Left ventricle myocardium inferior (tissue), 1 donor: ENCODE measurements at regions not wholly inside any gene's neighbourhood (a gene's known extent, or its start where the extent isn't known, plus 50 kb on each side); places are given as distances from the start of the nearest gene placed in this dataset.

ENCODE experiments used
- DNase-seq: peaks from one replicate; pipeline ENCODE4 v3.0.0-alpha.2; 2020
- H3K27ac ChIP-seq: fragments of 200-600 bp; replicated peaks from 2 replicates; pipeline ENCODE4 v1.8.0; 2021
- H3K27me3 ChIP-seq: fragments of 200-600 bp; 2 replicates; pipeline ENCODE4 v1.8.0; 2021; ENCODE audit warnings: low read depth
- H3K36me3 ChIP-seq: fragments of 200-600 bp; 2 replicates; pipeline ENCODE4 v1.8.0; 2021
- H3K4me1 ChIP-seq: fragments of 200-600 bp; 2 replicates; pipeline ENCODE4 v1.8.0; 2021
- H3K4me3 ChIP-seq: fragments of 200-600 bp; 2 replicates; pipeline ENCODE4 v1.8.0; 2021; ENCODE audit warnings: mild to moderate bottlenecking, moderate library complexity
- H3K9me3 ChIP-seq: fragments of 200-600 bp; replicated peaks from 2 replicates; pipeline ENCODE4 v1.8.0; 2021
- CTCF ChIP-seq: fragments of 200-600 bp; IDR thresholded peaks from 2 replicates; pipeline ENCODE4 v1.8.0; 2021; ENCODE audit warnings: antibody characterized with exemption, mild to moderate bottlenecking, borderline replicate concordance
- intact Hi-C: fragments of 100-400 bp; cut with micrococcal nuclease; formaldehyde crosslinking; loops from one replicate; pipeline ENCODE4 v1.11.0; 2022
- donor health status: DM: no; HTN: yes; CAD: no; lungs with severe emphysema.

DNA sequence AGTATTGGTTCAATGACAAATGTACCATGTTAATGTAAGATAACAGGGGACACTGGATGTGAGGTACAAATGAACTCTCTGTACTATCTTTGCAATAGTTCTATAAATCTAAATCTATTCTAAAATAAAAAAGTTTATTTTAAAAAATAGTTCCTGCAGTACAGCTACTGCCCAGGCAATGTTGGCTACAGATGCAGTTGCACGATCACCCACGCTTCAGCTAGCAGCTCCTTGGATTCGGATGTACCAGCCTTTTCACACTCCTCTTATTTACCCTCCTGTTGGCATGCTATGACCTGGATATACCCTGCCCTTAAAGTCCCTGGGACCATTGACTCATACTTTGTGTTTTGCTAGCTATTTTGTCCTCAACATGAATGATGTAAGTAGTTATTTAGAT, 185.4 kb upstream of the SMARCA2 start:
- H3K36me3 ChIP-seq = no peaks in the 10 kb centered on the region
- no peak for TF ChIP-seq CTCF
- no peak for DNase-seq
- peaks cover 40% of the 10 kb centered on the region for H3K27me3 ChIP-seq
- intact Hi-C loops = no loop called here
- H3K4me3 ChIP-seq = no peak overlapping the region
- H3K4me1 ChIP-seq = no peaks in the 10 kb centered on the region
- no peaks in the 10 kb centered on the region for H3K9me3 ChIP-seq
- H3K27ac ChIP-seq = no peak overlapping the region

DNA sequence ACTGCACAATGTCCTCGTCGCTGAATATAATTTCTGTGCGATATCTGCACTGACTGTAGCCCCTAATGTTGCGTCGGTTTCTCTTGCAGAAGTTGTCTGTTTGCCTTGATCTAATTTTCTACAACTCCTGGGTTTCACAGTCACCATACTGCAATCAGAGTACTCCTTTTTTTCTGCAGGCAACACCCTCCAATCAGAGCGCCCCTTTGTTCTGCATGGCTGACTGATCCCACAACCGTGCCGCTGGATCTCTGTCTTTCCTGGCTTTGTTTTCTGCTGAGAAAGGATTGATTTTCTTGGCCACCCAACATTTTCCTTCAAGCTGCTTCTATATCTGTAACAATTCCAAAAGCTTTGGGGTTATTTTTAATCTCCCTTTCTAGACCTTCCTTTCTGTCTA, 182.2 kb upstream of the SMARCA2 start:
- H3K36me3 ChIP-seq = no peaks in the 10 kb centered on the region
- DNase-seq = no peak
- no peak overlapping the region for H3K27ac ChIP-seq
- intact Hi-C loops = no loop called here
- H3K9me3 ChIP-seq = no peaks in the 10 kb centered on the region
- no peak overlapping the region for H3K4me3 ChIP-seq
- H3K27me3 ChIP-seq = peaks cover 14% of the 10 kb centered on the region
- H3K4me1 ChIP-seq = no peaks in the 10 kb centered on the region
- no peak for TF ChIP-seq CTCF

DNA sequence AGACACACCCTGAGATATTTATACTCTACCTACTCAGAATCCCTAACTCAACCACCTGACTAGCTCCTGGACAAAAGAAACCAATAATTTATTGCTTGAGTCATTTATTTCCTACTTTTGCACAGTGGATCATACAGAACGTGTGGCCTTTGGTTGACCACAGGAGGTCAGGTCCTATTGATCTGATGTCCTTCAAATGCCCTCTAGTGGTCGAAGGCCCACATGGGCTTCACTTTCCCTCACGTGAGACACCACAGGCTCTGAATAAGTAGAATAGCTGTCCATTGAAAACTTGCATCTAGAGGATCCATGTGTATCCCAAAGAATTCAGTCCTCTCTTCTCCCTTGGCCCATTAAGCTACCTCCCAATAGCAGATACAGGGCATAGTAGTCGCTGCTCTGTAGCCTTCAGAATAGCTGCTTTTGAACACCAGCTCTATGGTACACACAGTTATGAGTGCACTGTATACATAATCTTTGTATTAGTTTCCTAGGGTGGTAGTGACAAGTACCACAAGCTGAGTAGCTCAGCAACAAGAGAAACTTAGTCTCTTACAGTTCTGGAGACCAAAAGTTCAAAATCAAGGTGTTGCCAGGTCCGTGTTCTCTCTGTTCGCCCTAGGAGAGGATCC, 177.6 kb upstream of the SMARCA2 start:
- H3K27ac ChIP-seq = no peak overlapping the region
- no peak for DNase-seq
- H3K27me3 ChIP-seq = peaks cover 7% of the 10 kb centered on the region
- no peaks in the 10 kb centered on the region for H3K4me1 ChIP-seq
- H3K4me3 ChIP-seq = no peak overlapping the region
- intact Hi-C loops = no loop called here
- peak; percentile 35 for TF ChIP-seq CTCF
- H3K9me3 ChIP-seq = no peaks in the 10 kb centered on the region
- H3K36me3 ChIP-seq = no peaks in the 10 kb centered on the region

GRCh38 chr9:1839909-1840308, 175.2 kb upstream of the SMARCA2 start:
- TF ChIP-seq CTCF = no peak
- no peak for DNase-seq
- Histone ChIP-seq H3K36me3 (no peaks in the 10 kb centered on the region), H3K9me3 (no peaks in the 10 kb centered on the region), H3K4me1 (no peaks in the 10 kb centered on the region), H3K27ac (no peak overlapping the region), H3K4me3 (no peak overlapping the region), H3K27me3 (no peaks in the 10 kb centered on the region)
- intact Hi-C loops = no loop called here

DNA sequence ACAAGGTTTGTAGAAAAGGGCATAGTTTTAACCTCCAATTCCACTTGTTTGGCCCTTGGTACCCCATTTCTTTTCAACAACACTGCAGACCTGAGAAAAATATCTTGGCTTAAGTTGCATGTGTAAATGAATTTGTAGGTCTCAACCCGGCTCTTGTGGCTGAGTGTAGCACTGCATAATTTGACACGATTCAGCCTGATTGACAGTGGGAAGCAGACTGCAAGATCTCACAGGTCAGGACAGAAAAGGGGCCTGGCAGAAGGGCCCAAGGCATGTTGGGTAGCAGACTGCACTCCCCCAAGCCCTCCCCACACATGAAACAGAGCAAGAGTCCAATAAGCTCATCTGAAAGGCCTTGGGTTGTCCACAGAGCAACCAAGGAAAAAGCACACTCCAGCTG, 169.7 kb upstream of the SMARCA2 start:
- Histone ChIP-seq H3K27me3 (peaks cover 11% of the 10 kb centered on the region), H3K27ac (no peak overlapping the region), H3K36me3 (no peaks in the 10 kb centered on the region), H3K4me1 (no peaks in the 10 kb centered on the region), H3K4me3 (no peak overlapping the region), H3K9me3 (no peaks in the 10 kb centered on the region)
- intact Hi-C loops = no loop called here
- DNase-seq = no peak
- no peak for TF ChIP-seq CTCF

DNA sequence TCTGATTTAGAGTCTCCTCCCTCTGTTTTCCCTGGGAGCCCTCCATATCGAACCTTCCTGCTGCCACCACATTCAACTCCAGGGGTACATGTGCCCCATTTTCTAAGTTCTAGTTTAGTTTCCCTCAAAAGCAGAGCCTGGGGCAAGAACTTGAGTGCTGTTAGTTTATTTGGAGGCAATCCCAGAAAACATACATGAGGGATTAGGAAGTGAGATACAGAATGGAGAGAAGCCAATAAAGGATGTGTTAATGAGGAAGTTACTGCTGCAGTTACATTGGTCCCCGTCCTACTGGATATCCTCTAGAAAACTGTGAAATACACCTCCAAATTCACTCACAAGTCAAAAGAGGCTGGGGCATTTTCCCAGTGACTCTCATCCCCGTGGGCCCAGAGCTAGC, 159.4 kb upstream of the SMARCA2 start:
- TF ChIP-seq CTCF = no peak
- Histone ChIP-seq H3K9me3 (peaks cover 15% of the 10 kb centered on the region), H3K27me3 (peaks cover 19% of the 10 kb centered on the region), H3K27ac (no peak overlapping the region), H3K4me1 (no peaks in the 10 kb centered on the region), H3K4me3 (no peak overlapping the region), H3K36me3 (no peaks in the 10 kb centered on the region)
- intact Hi-C loops = no loop called here
- no peak for DNase-seq
